Transverse colon (tissue), 4 donors: ENCODE measurements at regions not wholly inside any gene's neighbourhood (a gene's known extent, or its start where the extent isn't known, plus 50 kb on each side); places are given as distances from the start of the nearest gene placed in this dataset.

ENCODE experiments used
- DNase-seq: peaks from one replicate; pipeline ENCODE4 v3.0.0-alpha.2; 2019
- H3K27ac ChIP-seq, 4 donors: fragments of 200-600 bp; sonication (generic); 2 replicates each; pipeline ENCODE4 v1.5.1; 2016 to 2018; ENCODE audit warnings: inconsistent platforms in 4 of 4
- H3K27me3 ChIP-seq: fragments of 200-600 bp; sonication (generic); 2 replicates; pipeline ENCODE4 v1.5.1; 2017; ENCODE audit warnings: inconsistent platforms
- H3K36me3 ChIP-seq, 4 donors: fragments of 200-600 bp; sonication (generic); 2 replicates each; pipeline ENCODE4 v1.5.1; 2017 to 2019; ENCODE audit warnings: inconsistent platforms in 4 of 4
- H3K4me1 ChIP-seq, 4 donors: fragments of 200-600 bp; sonication (generic); 2 replicates each; pipeline ENCODE4 v1.5.1; 2017 to 2020; ENCODE audit warnings: inconsistent platforms in 4 of 4
- H3K4me3 ChIP-seq, 4 donors: fragments of 200-600 bp; sonication (generic); 1 replicate in 1 of 4; 2 replicates in 3 of 4; pipeline versions ENCODE4 v1.5.1 to v1.6.1; 2017 to 2019; ENCODE audit warnings: inconsistent platforms in 4 of 4
- H3K9me3 ChIP-seq, 2 donors: fragments of 200-600 bp; sonication (generic); 2 replicates each; pipeline ENCODE4 v1.5.1; 2017 to 2019; ENCODE audit warnings: inconsistent platforms in 2 of 2
- EP300 ChIP-seq: sonication (generic); formaldehyde crosslinking; IDR thresholded peaks from one replicate; pipeline ENCODE4 v1.6.1; 2017; ENCODE audit warnings: antibody characterized with exemption, low read depth
- POLR2A ChIP-seq: fragments of 450-650 bp; IDR thresholded peaks from one replicate; pipeline ENCODE4 v1.6.1; 2016; ENCODE audit warnings: antibody characterized with exemption, mild to moderate bottlenecking, moderate library complexity
- POLR2AphosphoS5 ChIP-seq, 3 donors: sonication (generic); formaldehyde crosslinking; IDR thresholded peaks; one replicate each; pipeline ENCODE4 v1.6.1; 2016; ENCODE audit warnings: antibody characterized with exemption in 3 of 3
- WGBS, 2 donors: methylation state at CpG; one replicate each; pipeline ENCODE4 v1.1.5; 2018; ENCODE audit warnings: low coverage in 1 of 2; 5-methylcytosine and 5-hydroxymethylcytosine counted together
- in situ Hi-C, 4 donors: fragments of 200-750 bp; cut with MboI; loops; one replicate each; pipeline versions ENCODE4 v1.15.0 to v1.15.1; 2017; ENCODE audit warnings: low sequenced_read_pairs in 3 of 4, low pct_ligation_motif_present in 1 of 4, low pct_unique_long_range_greater_than_20kb in 1 of 4
- intact Hi-C: fragments of 100-400 bp; cut with DNase I; formaldehyde crosslinking; loops from one replicate; pipeline ENCODE4 v1.15.1; 2023; ENCODE audit warnings: low total_unique reads
- TF ChIP-seq, protein P1 (sequence below), 5 experiments: fragments of 200-600 bp in 3 of 5; fragments of 450-650 bp in 2 of 5; sonication (generic) in 3 of 5; IDR thresholded peaks; 1 replicate in 2 of 5; 2 replicates in 3 of 5; pipeline ENCODE4 v1.5.1; 2016 to 2017; ENCODE audit warnings: antibody characterized with exemption in 5 of 5, inconsistent platforms in 3 of 5, mild to moderate bottlenecking in 2 of 5, moderate library complexity in 1 of 5

DNA sequence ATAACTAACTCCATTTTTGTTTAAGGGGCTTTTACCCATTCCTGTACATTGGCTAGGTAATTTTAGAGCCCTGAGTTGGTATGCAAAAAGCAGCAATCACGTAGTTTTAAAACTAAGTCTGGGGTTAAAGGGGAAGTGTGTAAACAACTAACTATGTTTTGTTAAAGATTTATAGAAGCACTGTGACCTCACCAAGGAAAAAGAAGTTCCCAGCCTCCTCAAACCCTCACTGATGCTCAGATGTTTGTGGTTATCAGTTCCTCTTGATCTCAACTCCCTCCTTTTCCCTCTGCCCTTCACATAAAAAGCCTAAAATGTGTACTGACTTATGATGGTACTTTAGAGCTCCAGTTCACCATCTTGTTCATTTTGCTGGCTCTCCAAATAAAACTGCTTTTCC is 119.9 kb upstream of the IRX6 start:
- DNase-seq, result no peak
- Histone ChIP-seq H3K4me1 (no peaks in the 10 kb centered on the region), H3K36me3 (no peaks in the 10 kb centered on the region), H3K4me3 (no peak overlapping the region), H3K27me3 (no peaks in the 10 kb centered on the region), H3K9me3 (no peaks in the 10 kb centered on the region), H3K27ac (no peak overlapping the region)
- TF ChIP-seq, protein P1, sequence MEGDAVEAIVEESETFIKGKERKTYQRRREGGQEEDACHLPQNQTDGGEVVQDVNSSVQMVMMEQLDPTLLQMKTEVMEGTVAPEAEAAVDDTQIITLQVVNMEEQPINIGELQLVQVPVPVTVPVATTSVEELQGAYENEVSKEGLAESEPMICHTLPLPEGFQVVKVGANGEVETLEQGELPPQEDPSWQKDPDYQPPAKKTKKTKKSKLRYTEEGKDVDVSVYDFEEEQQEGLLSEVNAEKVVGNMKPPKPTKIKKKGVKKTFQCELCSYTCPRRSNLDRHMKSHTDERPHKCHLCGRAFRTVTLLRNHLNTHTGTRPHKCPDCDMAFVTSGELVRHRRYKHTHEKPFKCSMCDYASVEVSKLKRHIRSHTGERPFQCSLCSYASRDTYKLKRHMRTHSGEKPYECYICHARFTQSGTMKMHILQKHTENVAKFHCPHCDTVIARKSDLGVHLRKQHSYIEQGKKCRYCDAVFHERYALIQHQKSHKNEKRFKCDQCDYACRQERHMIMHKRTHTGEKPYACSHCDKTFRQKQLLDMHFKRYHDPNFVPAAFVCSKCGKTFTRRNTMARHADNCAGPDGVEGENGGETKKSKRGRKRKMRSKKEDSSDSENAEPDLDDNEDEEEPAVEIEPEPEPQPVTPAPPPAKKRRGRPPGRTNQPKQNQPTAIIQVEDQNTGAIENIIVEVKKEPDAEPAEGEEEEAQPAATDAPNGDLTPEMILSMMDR (IDR thresholded peaks at IDR 0.05), result no peak
- TF ChIP-seq EP300 (no peak), POLR2A (no peak), POLR2AphosphoS5 (IDR thresholded peaks at IDR 0.05) (no peak)
- intact Hi-C loops, result no loop called here
- in situ Hi-C loops, result no loop called here
- 0 to 19% methylated on average over 1 of the region's 1 CpG for WGBS, 2 donors

GRCh38 chr16:55204923-55205322 is 119.1 kb upstream of the IRX6 start:
- DNase-seq, result no peak
- H3K4me3 ChIP-seq, result no peak overlapping the region
- no peaks in the 10 kb centered on the region for H3K27me3 ChIP-seq
- no peak overlapping the region for H3K27ac ChIP-seq
- WGBS, 2 donors, result 65 to 100% methylated on average over 1 to 2 of the region's 2 CpGs
- no peaks in the 10 kb centered on the region for H3K9me3 ChIP-seq
- no peaks in the 10 kb centered on the region for H3K36me3 ChIP-seq
- intact Hi-C loops (no loop called here), in situ Hi-C loops (no loop called here)
- H3K4me1 ChIP-seq, result no peaks in the 10 kb centered on the region
- no peak for TF ChIP-seq EP300
- TF ChIP-seq, protein P1 (IDR thresholded peaks at IDR 0.05), result no peak
- TF ChIP-seq POLR2A, result no peak
- no peak for TF ChIP-seq POLR2AphosphoS5 (IDR thresholded peaks at IDR 0.05)

GRCh38 chr16:55207693-55208428 is 116.1 kb upstream of the IRX6 start:
- WGBS, 2 donors, result 60 to 62% methylated on average over 3 to 7 of the region's 7 CpGs
- no peaks in the 10 kb centered on the region for H3K9me3 ChIP-seq
- no peak for DNase-seq
- no peaks in the 10 kb centered on the region for H3K4me1 ChIP-seq
- in situ Hi-C loops (no loop called here), intact Hi-C loops (no loop called here)
- no peak overlapping the region for H3K27ac ChIP-seq
- no peaks in the 10 kb centered on the region for H3K27me3 ChIP-seq
- H3K36me3 ChIP-seq, result no peaks in the 10 kb centered on the region
- no peak overlapping the region for H3K4me3 ChIP-seq
- TF ChIP-seq POLR2A (no peak), POLR2AphosphoS5 (IDR thresholded peaks at IDR 0.05) (no peak), EP300 (no peak)
- TF ChIP-seq, protein P1 (IDR thresholded peaks at IDR 0.05), result no peak

- in situ Hi-C loops, result no loop called here
- DNase-seq, result no peak
- H3K9me3 ChIP-seq, result no peaks in the 10 kb centered on the region
- intact Hi-C loops, result no loop called here
- H3K4me3 ChIP-seq, result no peak overlapping the region
- TF ChIP-seq, protein P1 (IDR thresholded peaks at IDR 0.05), result no peak
- TF ChIP-seq EP300 (no peak), POLR2A (no peak), POLR2AphosphoS5 (IDR thresholded peaks at IDR 0.05) (no peak)
- no peaks in the 10 kb centered on the region for H3K36me3 ChIP-seq
- no peak overlapping the region for H3K27ac ChIP-seq
- no peaks in the 10 kb centered on the region for H3K4me1 ChIP-seq
- 71 to 72% methylated on average over 4 to 6 of the region's 6 CpGs for WGBS, 2 donors
- H3K27me3 ChIP-seq, result no peaks in the 10 kb centered on the region
These were observed 114.4 kb upstream of the IRX6 start for GRCh38 chr16:55209626-55210025.
